ENCODE measurements at regions not wholly inside any gene's neighbourhood (a gene's known extent, or its start where the extent isn't known, plus 50 kb on each side); places are given as distances from the start of the nearest gene placed in this dataset.

- Histone ChIP-seq H3K27ac (ENCODE audit: low read depth, low read length, poor library complexity, severe bottlenecking) (peak overlapping the region; percentile 20), H3K4me1 (ENCODE audit: insufficient read depth, low read length, severe bottlenecking) (peaks cover 11% of the 10 kb centered on the region), H3F3A (ENCODE audit: insufficient read depth, low read length) (no peaks in the 10 kb centered on the region), H3K4me2 (ENCODE audit: low read length) (peak overlapping the region; percentile 39), H3K9me2 (ENCODE audit: low read depth, low read length) (no peaks in the 10 kb centered on the region), H2AFZ (ENCODE audit: low read length) (peak overlapping the region; percentile 74), H3K9me3 (ENCODE audit: low read length) (no peaks in the 10 kb centered on the region), H3K9ac (ENCODE audit: low read length) (no peak overlapping the region), H3K36me3 (ENCODE audit: insufficient read depth, low read length) (no peaks in the 10 kb centered on the region), H3K27me3 (ENCODE audit: insufficient read depth, low read length) (no peaks in the 10 kb centered on the region), H3K79me2 (ENCODE audit: insufficient read depth, low read length) (no peaks in the 10 kb centered on the region), H3K4me3 (ENCODE audit: low read depth, low read length, poor library complexity, severe bottlenecking) (no peak overlapping the region), H4K20me1 (ENCODE audit: insufficient read depth, low read length) (no peaks in the 10 kb centered on the region)
- TF ChIP-seq CTCF (IDR thresholded peaks at IDR 0.05; ENCODE audit: low read length): no peak
- no peak for TF ChIP-seq EZH2 (IDR thresholded peaks at IDR 0.05; ENCODE audit: borderline replicate concordance, low read length)
Observed at GRCh38 chr7:9921326-9921725, 1052.3 kb upstream of the PHF14 start.

GRCh38 chr7:9937944-9938631, 1035.6 kb upstream of the PHF14 start:
- H3K9me3 ChIP-seq (ENCODE audit: low read length): no peaks in the 10 kb centered on the region
- H4K20me1 ChIP-seq (ENCODE audit: insufficient read depth, low read length): no peaks in the 10 kb centered on the region
- peak overlapping the region; percentile 46 for H3K4me3 ChIP-seq (ENCODE audit: low read depth, low read length, poor library complexity, severe bottlenecking)
- H3K9ac ChIP-seq (ENCODE audit: low read length): peak overlapping the region; percentile 62
- TF ChIP-seq EZH2 (IDR thresholded peaks at IDR 0.05; ENCODE audit: borderline replicate concordance, low read length) (no peak), CTCF (IDR thresholded peaks at IDR 0.05; ENCODE audit: low read length) (no peak)
- no peaks in the 10 kb centered on the region for H3K9me2 ChIP-seq (ENCODE audit: low read depth, low read length)
- peak overlapping the region; percentile 64 for H3K4me2 ChIP-seq (ENCODE audit: low read length)
- peak overlapping the region; percentile 56; the same call in 1 of the 2 replicates for H2AFZ ChIP-seq (ENCODE audit: low read length)
- peak overlapping the region; percentile 91 for H3K27ac ChIP-seq (ENCODE audit: low read depth, low read length, poor library complexity, severe bottlenecking)
- H3K36me3 ChIP-seq (ENCODE audit: insufficient read depth, low read length): no peaks in the 10 kb centered on the region
- peaks cover 60% of the 10 kb centered on the region for H3K4me1 ChIP-seq (ENCODE audit: insufficient read depth, low read length, severe bottlenecking)
- H3K79me2 ChIP-seq (ENCODE audit: insufficient read depth, low read length): no peaks in the 10 kb centered on the region
- no peaks in the 10 kb centered on the region for H3F3A ChIP-seq (ENCODE audit: insufficient read depth, low read length)
- H3K27me3 ChIP-seq (ENCODE audit: insufficient read depth, low read length): no peaks in the 10 kb centered on the region

- no peak for TF ChIP-seq EZH2 (IDR thresholded peaks at IDR 0.05; ENCODE audit: borderline replicate concordance, low read length)
- TF ChIP-seq CTCF (IDR thresholded peaks at IDR 0.05; ENCODE audit: low read length): no peak
- no peak overlapping the region for H2AFZ ChIP-seq (ENCODE audit: low read length)
- H3K9me2 ChIP-seq (ENCODE audit: low read depth, low read length): no peaks in the 10 kb centered on the region
- H3K9ac ChIP-seq (ENCODE audit: low read length): no peak overlapping the region
- H3K4me1 ChIP-seq (ENCODE audit: insufficient read depth, low read length, severe bottlenecking): peaks cover 71% of the 10 kb centered on the region
- H4K20me1 ChIP-seq (ENCODE audit: insufficient read depth, low read length): no peaks in the 10 kb centered on the region
- H3F3A ChIP-seq (ENCODE audit: insufficient read depth, low read length): no peaks in the 10 kb centered on the region
- H3K27me3 ChIP-seq (ENCODE audit: insufficient read depth, low read length): no peaks in the 10 kb centered on the region
- peak overlapping the region; percentile 64 for H3K4me2 ChIP-seq (ENCODE audit: low read length)
- H3K27ac ChIP-seq (ENCODE audit: low read depth, low read length, poor library complexity, severe bottlenecking): peak overlapping the region; percentile 91
- no peaks in the 10 kb centered on the region for H3K36me3 ChIP-seq (ENCODE audit: insufficient read depth, low read length)
- H3K4me3 ChIP-seq (ENCODE audit: low read depth, low read length, poor library complexity, severe bottlenecking): peak overlapping the region; percentile 46
- H3K79me2 ChIP-seq (ENCODE audit: insufficient read depth, low read length): no peaks in the 10 kb centered on the region
- H3K9me3 ChIP-seq (ENCODE audit: low read length): no peaks in the 10 kb centered on the region
Observed at GRCh38 chr7:9939176-9939575, 1034.5 kb upstream of the PHF14 start.

Data from OCI-LY1 (cell line).